ENCODE measurements at regions not wholly inside any gene's neighbourhood (a gene's known extent, or its start where the extent isn't known, plus 50 kb on each side); places are given as distances from the start of the nearest gene placed in this dataset.

- peak; percentile 57 for DNase-seq (ENCODE audit: insufficient read length, low spot score)
- no peak for FAIRE-seq
These were observed 79.0 kb upstream of the SLC7A1 start for GRCh38 chr13:29674532-29674931.

GRCh38 chr13:29664591-29664990, 69.1 kb upstream of the SLC7A1 start:
- FAIRE-seq (no peak), DNase-seq (ENCODE audit: insufficient read length, low spot score) (no peak)

GRCh38 chr13:29654843-29655547, 59.5 kb upstream of the SLC7A1 start:
- no peak for FAIRE-seq
- DNase-seq (ENCODE audit: insufficient read length, low spot score) = no peak

DNA sequence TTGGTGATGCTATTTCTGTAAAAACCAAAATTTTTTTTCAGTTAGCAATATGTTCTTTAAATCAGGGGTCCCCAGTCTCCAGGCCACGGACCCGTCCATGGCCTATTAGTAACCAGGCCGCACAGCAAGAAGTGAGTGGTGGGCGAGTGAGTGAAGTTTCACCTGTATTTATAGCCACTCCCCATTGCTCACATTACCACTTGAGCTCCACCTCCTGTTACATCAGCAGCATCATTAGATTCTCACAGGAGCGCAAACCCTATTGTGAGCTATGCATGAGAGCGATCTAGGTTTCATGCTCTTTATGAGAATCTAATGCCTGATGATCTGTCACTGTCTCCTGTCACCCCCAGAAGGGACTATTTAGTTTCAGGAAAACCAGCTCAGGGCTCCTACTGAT, 58.9 kb upstream of the SLC7A1 start:
- DNase-seq (ENCODE audit: insufficient read length, low spot score) (no peak), FAIRE-seq (no peak)

DNA sequence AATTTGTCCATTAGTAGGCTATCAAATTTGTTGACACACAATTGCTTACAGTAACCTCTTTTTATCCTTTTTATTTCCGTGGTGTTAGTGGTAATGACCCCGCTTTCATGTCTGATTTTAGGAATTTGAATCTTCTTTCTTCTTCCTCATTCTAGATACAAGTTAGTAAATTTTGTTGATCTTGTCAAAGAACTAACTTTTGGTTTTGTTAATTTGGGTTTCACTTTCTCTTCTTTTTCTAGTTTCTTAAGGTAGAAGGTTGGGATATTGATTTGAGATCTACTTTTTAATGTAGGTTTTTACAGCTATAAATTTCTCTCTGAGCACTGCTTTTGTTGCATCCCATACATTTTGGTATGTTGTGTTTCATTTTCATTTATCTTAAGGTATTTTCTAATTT, 53.3 kb upstream of the SLC7A1 start:
- no peak for FAIRE-seq
- no peak for DNase-seq (ENCODE audit: insufficient read length, low spot score)

Measured in HTR-8/SVneo (cell line).